K562 (cell line): ENCODE measurements at regions not wholly inside any gene's neighbourhood (a gene's known extent, or its start where the extent isn't known, plus 50 kb on each side); places are given as distances from the start of the nearest gene placed in this dataset.

Experiments used
- CBX3 ChIP-seq, 2 experiments: IDR thresholded peaks; 1 replicate in 1 of 2; 2 replicates in 1 of 2; pipeline ENCODE4 v1.6.1; 2012; ENCODE audit warnings: inconsistent platforms in 2 of 2, low read length in 2 of 2, borderline replicate concordance in 1 of 2, control low read depth in 1 of 2
- CREM ChIP-seq: IDR thresholded peaks from 2 replicates; pipeline ENCODE4 v1.6.1; 2014; ENCODE audit warnings: antibody characterized with exemption, low read depth
- DNMT1 ChIP-seq: fragments of 450-650 bp; IDR thresholded peaks from 2 replicates; pipeline ENCODE4 v1.6.1; 2016; ENCODE audit warnings: antibody characterized with exemption, mild to moderate bottlenecking
- GABPA ChIP-seq: fragments of 200-800 bp; sonication (Bioruptor generic); conservative IDR thresholded peaks from 2 replicates; pipeline ENCODE4 v1.6.1; 2016; ENCODE audit warnings: low read depth, missing genetic modification characterization, missing compliant biosample characterization
- JUNB ChIP-seq: fragments of 450-650 bp; formaldehyde crosslinking; conservative IDR thresholded peaks from 2 replicates; pipeline ENCODE4 v1.4.0; 2020; ENCODE audit warnings: mild to moderate bottlenecking
- MXI1 ChIP-seq: IDR thresholded peaks from 2 replicates; pipeline ENCODE4 v1.6.1; 2011; ENCODE audit warnings: low read depth, mild to moderate bottlenecking, improper control_type of control experiment, low read length
- SRSF1 ChIP-seq: fragments of 200-400 bp; formaldehyde crosslinking; IDR thresholded peaks from 2 replicates; pipeline ENCODE4 v1.6.1; 2017; ENCODE audit warnings: mild to moderate bottlenecking, low read depth, low read length, moderate library complexity
- TAF1 ChIP-seq: IDR thresholded peaks from 2 replicates; pipeline ENCODE4 v1.6.1; 2011; ENCODE audit warnings: mild to moderate bottlenecking, low read length, moderate library complexity; ENCODE audit not compliant: insufficient read depth, control insufficient read depth, severe bottlenecking; ENCODE audit errors: extremely low read depth
- ZNF217 ChIP-seq: sonication (generic); formaldehyde crosslinking; IDR thresholded peaks from 2 replicates; pipeline ENCODE4 v1.8.0; 2022; ENCODE audit warnings: mild to moderate bottlenecking, missing genetic modification reagents
- ZNF24 ChIP-seq: fragments of 450-650 bp; IDR thresholded peaks from 2 replicates; pipeline ENCODE4 v1.6.1; 2016
- TF ChIP-seq, protein P1 (sequence below): IDR thresholded peaks from 2 replicates; pipeline ENCODE4 v1.6.1; 2014; ENCODE audit warnings: antibody characterized with exemption
- TF ChIP-seq, protein P2 (sequence below), 2 experiments: fragments of 450-650 bp; IDR thresholded peaks; 2 replicates each; pipeline ENCODE4 v1.6.1; 2016

DNA sequence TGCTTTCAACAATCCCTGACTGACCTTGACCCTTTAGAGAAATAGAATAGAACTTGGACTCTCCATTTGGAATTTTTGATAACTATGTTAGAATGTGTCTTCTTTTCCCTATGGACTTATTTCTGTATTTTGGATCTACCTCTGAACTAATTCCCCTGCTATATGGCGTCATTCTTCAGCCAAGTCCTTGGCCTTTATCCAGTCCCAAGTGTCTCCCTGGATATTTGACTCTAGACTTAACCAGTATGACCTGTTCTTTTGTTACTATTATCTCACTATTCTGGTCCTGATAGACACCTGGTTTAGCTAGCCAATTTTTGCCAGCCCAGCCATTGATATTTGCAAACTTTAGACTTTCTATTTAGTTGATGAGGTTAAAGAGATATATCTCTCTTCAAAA, 186.8 kb downstream of the KCNS3 start:
- TF ChIP-seq SRSF1 (no peak), TAF1 (no peak), CREM (no peak), DNMT1 (no peak), ZNF24 (no peak), JUNB (CRISPR knock-in tag) (no peak), MXI1 (no peak), ZNF217 (no peak), CBX3 (IDR thresholded peaks at IDR 0.05; ENCODE audit: borderline replicate concordance in 1 of 2, low read length in 2 of 2) (no peak), GABPA (tag) (no peak)
- TF ChIP-seq, protein P1, sequence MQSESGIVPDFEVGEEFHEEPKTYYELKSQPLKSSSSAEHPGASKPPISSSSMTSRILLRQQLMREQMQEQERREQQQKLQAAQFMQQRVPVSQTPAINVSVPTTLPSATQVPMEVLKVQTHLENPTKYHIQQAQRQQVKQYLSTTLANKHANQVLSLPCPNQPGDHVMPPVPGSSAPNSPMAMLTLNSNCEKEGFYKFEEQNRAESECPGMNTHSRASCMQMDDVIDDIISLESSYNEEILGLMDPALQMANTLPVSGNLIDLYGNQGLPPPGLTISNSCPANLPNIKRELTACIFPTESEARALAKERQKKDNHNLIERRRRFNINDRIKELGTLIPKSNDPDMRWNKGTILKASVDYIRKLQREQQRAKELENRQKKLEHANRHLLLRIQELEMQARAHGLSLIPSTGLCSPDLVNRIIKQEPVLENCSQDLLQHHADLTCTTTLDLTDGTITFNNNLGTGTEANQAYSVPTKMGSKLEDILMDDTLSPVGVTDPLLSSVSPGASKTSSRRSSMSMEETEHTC, result no peak
- TF ChIP-seq, protein P2, sequence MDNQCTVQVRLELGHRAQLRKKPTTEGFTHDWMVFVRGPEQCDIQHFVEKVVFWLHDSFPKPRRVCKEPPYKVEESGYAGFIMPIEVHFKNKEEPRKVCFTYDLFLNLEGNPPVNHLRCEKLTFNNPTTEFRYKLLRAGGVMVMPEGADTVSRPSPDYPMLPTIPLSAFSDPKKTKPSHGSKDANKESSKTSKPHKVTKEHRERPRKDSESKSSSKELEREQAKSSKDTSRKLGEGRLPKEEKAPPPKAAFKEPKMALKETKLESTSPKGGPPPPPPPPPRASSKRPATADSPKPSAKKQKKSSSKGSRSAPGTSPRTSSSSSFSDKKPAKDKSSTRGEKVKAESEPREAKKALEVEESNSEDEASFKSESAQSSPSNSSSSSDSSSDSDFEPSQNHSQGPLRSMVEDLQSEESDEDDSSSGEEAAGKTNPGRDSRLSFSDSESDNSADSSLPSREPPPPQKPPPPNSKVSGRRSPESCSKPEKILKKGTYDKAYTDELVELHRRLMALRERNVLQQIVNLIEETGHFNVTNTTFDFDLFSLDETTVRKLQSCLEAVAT (IDR thresholded peaks at IDR 0.05), result no peak
